ENCODE measurements at regions not wholly inside any gene's neighbourhood (a gene's known extent, or its start where the extent isn't known, plus 50 kb on each side); places are given as distances from the start of the nearest gene placed in this dataset.

- no peak overlapping the region for H3K4me3 ChIP-seq
- FAIRE-seq (no peak), DNase-seq (ENCODE audit: low read depth in 1 of 2, low spot score in 1 of 2) (no peak), ATAC-seq (no peak)
- TF ChIP-seq HDAC2 (IDR thresholded peaks at IDR 0.05) (no peak), E2F6 (IDR thresholded peaks at IDR 0.05; ENCODE audit: borderline replicate concordance, low read depth) (no peak), ESRRA (IDR thresholded peaks at IDR 0.05; ENCODE audit: borderline replicate concordance, low read length) (no peak), CBX2 (IDR thresholded peaks at IDR 0.05; ENCODE audit: borderline replicate concordance, low read depth) (no peak), ZSCAN20 (CRISPR knock-in tag; IDR thresholded peaks at IDR 0.05) (no peak), RARB (CRISPR knock-in tag; IDR thresholded peaks at IDR 0.05) (no peak), KDM1A (IDR thresholded peaks at IDR 0.05; ENCODE audit: low read depth) (no peak), FOSB (CRISPR knock-in tag; IDR thresholded peaks at IDR 0.05) (no peak)
- H3K4me1 ChIP-seq = no peaks in the 10 kb centered on the region
- WGBS (ENCODE audit: missing lambda C conversion rate) = 37% methylated on average over 10 of the region's 10 CpGs
- no peak overlapping the region for H3K4me2 ChIP-seq
- ChIA-PET CTCF (no interaction called here), POLR2A (no interaction called here)
- H3K27ac ChIP-seq = no peak overlapping the region
- no peaks in the 10 kb centered on the region for H3K9me3 ChIP-seq
Measured at GRCh38 chr11:38667359-38667758, 2069.3 kb upstream of the RAG2 start.

GRCh38 chr11:38648604-38649003 is 2050.6 kb upstream of the RAG2 start:
- ChIA-PET POLR2A (no interaction called here), CTCF (no interaction called here)
- Histone ChIP-seq H3K9me3 (no peaks in the 10 kb centered on the region), H3K4me2 (no peak overlapping the region), H3K4me3 (no peak overlapping the region), H3K27ac (no peak overlapping the region), H3K4me1 (no peaks in the 10 kb centered on the region)
- FAIRE-seq (no peak), ATAC-seq (no peak), DNase-seq (ENCODE audit: low read depth in 1 of 2, low spot score in 1 of 2) (no peak)
- no peak for TF ChIP-seq SMC3 (IDR thresholded peaks at IDR 0.05)
- under 1% methylated on average over 3 of the region's 3 CpGs for WGBS (ENCODE audit: missing lambda C conversion rate)

GRCh38 chr11:38646382-38646781 is 2048.3 kb upstream of the RAG2 start:
- Histone ChIP-seq H3K27ac (no peak overlapping the region), H3K4me2 (no peak overlapping the region), H3K9me3 (peaks cover 5% of the 10 kb centered on the region; the same call in 1 of the 3 replicates), H3K4me1 (no peaks in the 10 kb centered on the region), H3K4me3 (no peak overlapping the region)
- no peak for DNase-seq (ENCODE audit: low read depth in 1 of 2, low spot score in 1 of 2)
- WGBS (ENCODE audit: missing lambda C conversion rate) = 5% methylated on average over 3 of the region's 3 CpGs
- no peak for ATAC-seq
- TF ChIP-seq ZSCAN20 (CRISPR knock-in tag; IDR thresholded peaks at IDR 0.05) (no peak), ZFP36 (IDR thresholded peaks at IDR 0.05; ENCODE audit: borderline replicate concordance, partially characterized antibody) (no peak), POLR2A (IDR thresholded peaks at IDR 0.05; ENCODE audit: low read length) (no peak), ELK1 (IDR thresholded peaks at IDR 0.05; ENCODE audit: low read depth, low read length) (no peak), MAX (IDR thresholded peaks at IDR 0.05) (no peak), ZC3H11A (IDR thresholded peaks at IDR 0.05) (no peak), CEBPB (IDR thresholded peaks at IDR 0.05) (no peak), E2F6 (IDR thresholded peaks at IDR 0.05; ENCODE audit: borderline replicate concordance, low read depth) (no peak), HDAC2 (IDR thresholded peaks at IDR 0.05) (no peak), USF2 (IDR thresholded peaks at IDR 0.05) (no peak), EHF (CRISPR knock-in tag; IDR thresholded peaks at IDR 0.05) (no peak), RCOR1 (IDR thresholded peaks at IDR 0.05; ENCODE audit: low read depth, low read length) (no peak), HOXB5 (CRISPR knock-in tag; IDR thresholded peaks at IDR 0.05) (no peak), RFX5 (IDR thresholded peaks at IDR 0.05) (no peak), ZNF302 (CRISPR knock-in tag; IDR thresholded peaks at IDR 0.05) (no peak), POLR2AphosphoS2 (conservative IDR thresholded peaks at IDR 0.05; ENCODE audit: low read length) (no peak), ATOH8 (CRISPR knock-in tag; IDR thresholded peaks at IDR 0.05; ENCODE audit: low read depth) (no peak), CTCF (IDR thresholded peaks at IDR 0.05) (no peak)
- ChIA-PET POLR2A (no interaction called here), CTCF (no interaction called here)
- FAIRE-seq = no peak
